Pancreas (tissue), 10 donors: ENCODE measurements at regions not wholly inside any gene's neighbourhood (a gene's known extent, or its start where the extent isn't known, plus 50 kb on each side); places are given as distances from the start of the nearest gene placed in this dataset.

Source experiments
- ATAC-seq, 4 donors: fragments of 200-7000 bp; cut with Tn5 transposase; one replicate each; pipeline versions ENCODE4 v1.8.0 to v1.9.1; 2020; ENCODE audit warnings: mild to moderate bottlenecking in 4 of 4, moderate library complexity in 4 of 4
- DNase-seq, 6 donors: peaks; one replicate each; pipeline ENCODE4 v3.0.0-alpha.2; 2020
- FAIRE-seq: peaks from 2 replicates; lab custom pipeline; 2012; peaks lifted over from hg19 to GRCh38; lab: Jason Lieb, UNC
- H3K27ac ChIP-seq, 4 donors: fragments of 200-600 bp; sonication (generic); 1 replicate in 3 of 4; 2 replicates in 1 of 4; pipeline versions ENCODE4 v1.5.0 to v1.8.0; 2020
- H3K27me3 ChIP-seq, 4 donors: fragments of 200-600 bp; one replicate each; pipeline ENCODE4 v1.8.0; 2021
- H3K36me3 ChIP-seq, 3 donors: fragments of 200-600 bp; sonication (generic) in 1 of 3; one replicate each; pipeline versions ENCODE4 v1.5.0 to v1.8.0; 2020 to 2021
- H3K4me1 ChIP-seq, 3 donors: fragments of 200-600 bp; one replicate each; pipeline ENCODE4 v1.8.0; 2021
- H3K4me3 ChIP-seq, 4 donors: fragments of 200-600 bp; sonication (generic) in 2 of 4; one replicate each; pipeline versions ENCODE4 v1.5.0 to v1.8.0; 2020 to 2021
- H3K9me3 ChIP-seq, 4 donors: fragments of 200-600 bp; one replicate each; pipeline ENCODE4 v1.8.0; 2021
- WGBS, 2 donors: extraction: QIAGEN DNeasy Blood & Tissue Kit; methylation state at CpG; one replicate each; pipeline ENCODE4 v1.1.7; 2013; 5-methylcytosine and 5-hydroxymethylcytosine counted together
- intact Hi-C, 3 donors: fragments of 100-400 bp; cut with DNase I; formaldehyde crosslinking; loops; one replicate each; pipeline versions ENCODE4 v1.11.1 to v1.14.2; 2022
- TF ChIP-seq, protein P1 (sequence below), 4 donors: fragments of 200-600 bp; sonication (generic) in 3 of 4; IDR thresholded peaks; one replicate each; pipeline versions ENCODE4 v1.5.0 to v1.8.0; 2021; ENCODE audit warnings: antibody characterized with exemption in 4 of 4
- donor health status: healthy with polysubstance abuse.
- donor health status: DM: no; HTN: no; CAD: no; lungs with moderate emphysema.
- donor health status: DM: no; HTN: no; CAD: no.
- donor health status: control.
- donor health status: control.
- donor health status: Bipolar disorder and iron deficiency.
- donor health status: DM: yes; HTN: yes; CAD: no.
- donor health status: DM: no; HTN: no; CAD: no.
- donor health status: DM: no; HTN: no; CAD: no.
- donor health status: DM: yes; HTN: yes; CAD: no.

DNA sequence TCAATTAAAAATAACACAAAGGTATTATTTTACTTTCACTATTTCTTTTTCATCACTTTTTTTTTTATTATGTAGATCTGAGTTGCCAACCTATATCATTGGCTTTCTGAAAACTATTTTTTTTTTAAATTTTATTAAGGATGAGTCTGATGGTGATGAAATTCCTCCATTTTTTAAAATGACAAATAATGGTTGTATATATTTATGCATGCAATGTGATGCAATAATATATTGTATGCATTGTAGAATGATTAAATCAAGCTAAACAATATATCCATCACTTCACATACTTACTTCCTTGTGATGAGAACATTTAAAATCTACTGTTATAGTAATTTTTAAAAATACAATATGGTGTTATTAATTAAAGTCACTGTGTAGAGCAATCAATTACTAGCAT, 1081.6 kb downstream of the CNTNAP5 start:
- H3K27me3 ChIP-seq, result peaks cover 0 to 7% (median 0%) of the 10 kb centered on the region in 4 donors
- no peak overlapping the region for H3K27ac ChIP-seq
- H3K9me3 ChIP-seq, result no peaks in the 10 kb centered on the region
- TF ChIP-seq, protein P1, sequence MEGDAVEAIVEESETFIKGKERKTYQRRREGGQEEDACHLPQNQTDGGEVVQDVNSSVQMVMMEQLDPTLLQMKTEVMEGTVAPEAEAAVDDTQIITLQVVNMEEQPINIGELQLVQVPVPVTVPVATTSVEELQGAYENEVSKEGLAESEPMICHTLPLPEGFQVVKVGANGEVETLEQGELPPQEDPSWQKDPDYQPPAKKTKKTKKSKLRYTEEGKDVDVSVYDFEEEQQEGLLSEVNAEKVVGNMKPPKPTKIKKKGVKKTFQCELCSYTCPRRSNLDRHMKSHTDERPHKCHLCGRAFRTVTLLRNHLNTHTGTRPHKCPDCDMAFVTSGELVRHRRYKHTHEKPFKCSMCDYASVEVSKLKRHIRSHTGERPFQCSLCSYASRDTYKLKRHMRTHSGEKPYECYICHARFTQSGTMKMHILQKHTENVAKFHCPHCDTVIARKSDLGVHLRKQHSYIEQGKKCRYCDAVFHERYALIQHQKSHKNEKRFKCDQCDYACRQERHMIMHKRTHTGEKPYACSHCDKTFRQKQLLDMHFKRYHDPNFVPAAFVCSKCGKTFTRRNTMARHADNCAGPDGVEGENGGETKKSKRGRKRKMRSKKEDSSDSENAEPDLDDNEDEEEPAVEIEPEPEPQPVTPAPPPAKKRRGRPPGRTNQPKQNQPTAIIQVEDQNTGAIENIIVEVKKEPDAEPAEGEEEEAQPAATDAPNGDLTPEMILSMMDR (IDR thresholded peaks at IDR 0.05), result no peak
- H3K4me1 ChIP-seq, result no peaks in the 10 kb centered on the region
- H3K36me3 ChIP-seq, result no peaks in the 10 kb centered on the region
- intact Hi-C loops, result no loop called here
- FAIRE-seq, result no peak
- no peak overlapping the region for H3K4me3 ChIP-seq
- DNase-seq, result no peak
- no peak for ATAC-seq

DNA sequence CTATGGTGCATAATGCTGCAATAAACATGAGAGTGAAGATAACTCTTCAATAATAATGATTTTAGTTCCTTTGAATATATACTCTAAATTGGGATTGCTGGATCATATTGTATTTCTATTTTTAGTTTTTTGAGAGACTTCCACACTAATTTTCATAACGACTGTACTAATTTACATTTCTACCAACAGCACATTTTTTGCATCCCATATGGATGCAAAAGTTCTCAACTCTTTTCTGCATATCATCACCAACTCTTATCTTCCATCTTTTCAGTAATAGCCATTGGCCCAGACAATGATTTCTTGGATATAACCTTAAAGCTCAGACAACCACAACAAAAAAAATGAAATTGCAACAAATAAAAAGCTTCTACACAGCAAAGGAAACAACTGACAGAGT, 1082.4 kb downstream of the CNTNAP5 start:
- DNase-seq (no peak), ATAC-seq (no peak), FAIRE-seq (no peak)
- no peaks in the 10 kb centered on the region for H3K9me3 ChIP-seq
- 40 to 61% methylated on average over 1 of the region's 1 CpG for WGBS, 2 donors
- H3K36me3 ChIP-seq, result no peaks in the 10 kb centered on the region
- peaks cover 0 to 7% (median 0%) of the 10 kb centered on the region in 4 donors for H3K27me3 ChIP-seq
- H3K4me3 ChIP-seq, result no peak overlapping the region
- no peak overlapping the region for H3K27ac ChIP-seq
- TF ChIP-seq, protein P1 (IDR thresholded peaks at IDR 0.05), result no peak
- intact Hi-C loops, result no loop called here
- no peaks in the 10 kb centered on the region for H3K4me1 ChIP-seq

DNA sequence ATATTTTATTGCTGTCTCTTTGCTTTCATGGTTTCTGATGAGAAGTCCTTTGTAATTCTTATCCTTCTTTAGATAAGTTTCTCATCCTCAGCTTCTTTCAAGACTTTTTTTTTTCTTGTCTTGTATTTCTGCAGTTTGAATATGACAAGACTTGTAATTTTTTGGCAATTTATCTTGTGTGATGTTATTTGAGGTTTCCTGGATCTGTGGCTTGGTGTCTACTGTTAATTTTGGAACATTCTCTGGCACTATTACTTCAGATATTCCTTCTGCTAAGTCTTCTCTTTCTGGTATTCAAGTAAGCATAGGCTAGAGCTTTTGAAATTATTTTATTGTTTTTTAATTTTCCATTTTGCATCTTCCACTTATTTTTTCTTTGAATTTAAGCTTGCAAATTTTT, 1083.2 kb downstream of the CNTNAP5 start:
- Histone ChIP-seq H3K27me3 (peaks cover 0 to 7% (median 0%) of the 10 kb centered on the region in 4 donors), H3K27ac (no peak overlapping the region), H3K9me3 (no peaks in the 10 kb centered on the region), H3K4me3 (no peak overlapping the region), H3K4me1 (no peaks in the 10 kb centered on the region), H3K36me3 (no peaks in the 10 kb centered on the region)
- intact Hi-C loops, result no loop called here
- FAIRE-seq (no peak), DNase-seq (no peak), ATAC-seq (no peak)
- TF ChIP-seq, protein P1 (IDR thresholded peaks at IDR 0.05), result no peak

DNA sequence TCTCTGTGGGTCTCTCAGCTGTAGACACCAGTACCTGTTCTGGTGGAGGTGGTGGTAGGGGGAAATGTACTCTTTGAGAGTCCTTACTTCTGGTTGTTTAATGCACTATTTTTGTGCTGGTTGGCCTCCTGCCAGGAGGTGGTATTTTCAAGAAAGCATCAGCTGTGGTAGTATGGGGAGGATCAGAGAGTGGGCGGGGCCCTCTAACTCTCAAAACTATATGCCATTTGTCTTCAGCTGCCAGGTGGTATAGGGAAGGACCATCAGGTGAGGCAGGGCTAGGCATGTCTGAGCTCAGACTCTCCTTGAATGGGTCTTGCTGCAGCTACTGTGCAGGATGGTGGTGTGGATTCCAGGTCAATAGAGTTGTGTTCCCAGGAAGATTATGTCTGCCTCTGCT, 1100.8 kb downstream of the CNTNAP5 start:
- Histone ChIP-seq H3K4me1 (no peaks in the 10 kb centered on the region), H3K27ac (no peak overlapping the region), H3K9me3 (no peaks in the 10 kb centered on the region), H3K36me3 (no peaks in the 10 kb centered on the region), H3K4me3 (no peak overlapping the region), H3K27me3 (no peaks in the 10 kb centered on the region)
- FAIRE-seq (no peak), DNase-seq (peak in 1 of 6 donors; percentile 9), ATAC-seq (no peak)
- WGBS, 2 donors, result 84 to 100% methylated on average over 1 of the region's 1 CpG
- TF ChIP-seq, protein P1 (IDR thresholded peaks at IDR 0.05), result no peak
- intact Hi-C loops, result no loop called here

DNA sequence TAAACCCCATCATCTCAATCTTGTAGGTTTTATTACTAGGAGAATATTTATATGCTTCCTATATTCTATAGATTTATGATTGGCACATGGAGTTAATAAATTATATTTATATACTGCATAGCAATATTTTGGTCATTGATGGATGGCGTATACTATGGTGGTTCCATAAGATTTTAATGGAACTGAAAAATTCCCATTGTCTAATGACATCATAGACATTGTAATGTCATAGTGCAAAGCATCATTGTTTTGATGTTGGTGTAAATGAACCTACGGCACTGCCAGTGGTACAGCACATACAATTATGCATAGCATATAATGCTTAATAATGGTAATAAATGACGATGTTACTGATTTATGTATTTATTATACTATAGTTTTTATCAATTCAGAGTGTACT, 1135.9 kb downstream of the CNTNAP5 start:
- Histone ChIP-seq H3K9me3 (no peaks in the 10 kb centered on the region), H3K4me1 (no peaks in the 10 kb centered on the region), H3K36me3 (no peaks in the 10 kb centered on the region), H3K27me3 (no peaks in the 10 kb centered on the region), H3K27ac (no peak overlapping the region), H3K4me3 (no peak overlapping the region)
- WGBS, 2 donors, result 79 to 89% methylated on average over 3 of the region's 3 CpGs
- no peak for FAIRE-seq
- no peak for ATAC-seq
- TF ChIP-seq, protein P1 (IDR thresholded peaks at IDR 0.05), result no peak
- intact Hi-C loops, result no loop called here
- DNase-seq, result no peak
